DMS53 treated with DMSO at 0.1 percent for 48 hours (cell line): ENCODE measurements at regions not wholly inside any gene's neighbourhood (a gene's known extent, or its start where the extent isn't known, plus 50 kb on each side); places are given as distances from the start of the nearest gene placed in this dataset.

Source experiments
- DNase-seq: peaks from one replicate; lab custom pipeline; 2025; ENCODE audit not compliant: unreplicated experiment; lab: John Stamatoyannopoulos, UW

- no peak for DNase-seq
Observed at GRCh38 chr6:6885521-6886170, 222.1 kb upstream of the RREB1 start.

GRCh38 chr6:6886171-6886885, 221.4 kb upstream of the RREB1 start:
- DNase-seq, result no peak

GRCh38 chr6:6886886-6887285, 220.9 kb upstream of the RREB1 start:
- DNase-seq, result no peak

- DNase-seq, result no peak
Observed at GRCh38 chr6:6889601-6890000, 218.2 kb upstream of the RREB1 start.

- DNase-seq, result peak; percentile 6
Observed at GRCh38 chr6:6890400-6890858, 217.3 kb upstream of the RREB1 start.

GRCh38 chr6:6891125-6891721, 216.5 kb upstream of the RREB1 start:
- DNase-seq, result peak; percentile 83

GRCh38 chr6:6891949-6892461, 215.8 kb upstream of the RREB1 start:
- no peak for DNase-seq

GRCh38 chr6:6892744-6893583, 214.8 kb upstream of the RREB1 start:
- DNase-seq, result no peak

GRCh38 chr6:6893701-6894100, 214.1 kb upstream of the RREB1 start:
- no peak for DNase-seq

GRCh38 chr6:6895929-6896328, 211.8 kb upstream of the RREB1 start:
- DNase-seq, result no peak

GRCh38 chr6:6897140-6897539, 210.6 kb upstream of the RREB1 start:
- no peak for DNase-seq

GRCh38 chr6:6900569-6901204, 207.1 kb upstream of the RREB1 start:
- DNase-seq, result no peak

GRCh38 chr6:6901205-6901719, 206.5 kb upstream of the RREB1 start:
- DNase-seq, result no peak

GRCh38 chr6:6901945-6902344, 205.8 kb upstream of the RREB1 start:
- no peak for DNase-seq

- no peak for DNase-seq
Observed at GRCh38 chr6:6905961-6906518, 201.7 kb upstream of the RREB1 start.

- no peak for DNase-seq
Observed at GRCh38 chr6:6906570-6907213, 201.1 kb upstream of the RREB1 start.

- no peak for DNase-seq
Observed at GRCh38 chr6:6907286-6907685, 200.5 kb upstream of the RREB1 start.

GRCh38 chr6:6908121-6908520, 199.6 kb upstream of the RREB1 start:
- no peak for DNase-seq

GRCh38 chr6:6909111-6909510, 198.7 kb upstream of the RREB1 start:
- DNase-seq, result no peak
